Pulmonary artery endothelial cell (primary cell): ENCODE measurements at regions not wholly inside any gene's neighbourhood (a gene's known extent, or its start where the extent isn't known, plus 50 kb on each side); places are given as distances from the start of the nearest gene placed in this dataset.

Source experiments
- DNase-seq: peaks from one replicate; pipeline ENCODE4 v3.0.0-alpha.2; 2011; ENCODE audit warnings: low read depth, low spot score

GRCh38 chr1:81345110-81345509 is 455.6 kb upstream of the ADGRL2 start:
- DNase-seq: no peak

- no peak for DNase-seq
Observed at GRCh38 chr1:81340239-81340638, 460.5 kb upstream of the ADGRL2 start.

GRCh38 chr1:81337226-81337625 is 463.5 kb upstream of the ADGRL2 start:
- DNase-seq: no peak

GRCh38 chr1:81335876-81336275 is 464.9 kb upstream of the ADGRL2 start:
- no peak for DNase-seq

GRCh38 chr1:81330521-81330920 is 470.2 kb upstream of the ADGRL2 start:
- DNase-seq: no peak

GRCh38 chr1:81330111-81330510 is 470.6 kb upstream of the ADGRL2 start:
- DNase-seq: no peak

- DNase-seq: no peak
Observed at GRCh38 chr1:81329041-81329440, 471.7 kb upstream of the ADGRL2 start.

- DNase-seq: no peak
Observed at GRCh38 chr1:81327743-81328142, 473.0 kb upstream of the ADGRL2 start.

GRCh38 chr1:81327103-81327710 is 473.5 kb upstream of the ADGRL2 start:
- DNase-seq: no peak

GRCh38 chr1:81326212-81326611 is 474.5 kb upstream of the ADGRL2 start:
- no peak for DNase-seq

GRCh38 chr1:81325397-81325796 is 475.3 kb upstream of the ADGRL2 start:
- DNase-seq: no peak

- no peak for DNase-seq
Observed at GRCh38 chr1:81323862-81324261, 476.9 kb upstream of the ADGRL2 start.

- DNase-seq: no peak
Observed at GRCh38 chr1:81317191-81317590, 483.5 kb upstream of the ADGRL2 start.

GRCh38 chr1:81314513-81315233 is 486.1 kb upstream of the ADGRL2 start:
- no peak for DNase-seq

- no peak for DNase-seq
Observed at GRCh38 chr1:81313289-81313688, 487.4 kb upstream of the ADGRL2 start.

- DNase-seq: no peak
Observed at GRCh38 chr1:81312272-81312754, 488.4 kb upstream of the ADGRL2 start.

GRCh38 chr1:81310250-81310649 is 490.5 kb upstream of the ADGRL2 start:
- no peak for DNase-seq

- no peak for DNase-seq
Observed at GRCh38 chr1:81308191-81308590, 492.5 kb upstream of the ADGRL2 start.

- DNase-seq: no peak
Observed at GRCh38 chr1:81307786-81308185, 492.9 kb upstream of the ADGRL2 start.

GRCh38 chr1:81305997-81306452 is 494.7 kb upstream of the ADGRL2 start:
- DNase-seq: no peak

- DNase-seq: no peak
Observed at GRCh38 chr1:81304187-81304586, 496.5 kb upstream of the ADGRL2 start.

- DNase-seq: no peak
Observed at GRCh38 chr1:81299892-81300291, 500.8 kb upstream of the ADGRL2 start.

GRCh38 chr1:81298266-81298665 is 502.5 kb upstream of the ADGRL2 start:
- no peak for DNase-seq
